ENCODE measurements at regions not wholly inside any gene's neighbourhood (a gene's known extent, or its start where the extent isn't known, plus 50 kb on each side); places are given as distances from the start of the nearest gene placed in this dataset.

- Mint-ChIP-seq H3K27ac (peak overlapping the region; percentile 9; the same call in 1 of the 2 replicates), H3K9me3 (no peaks in the 10 kb centered on the region), H3K4me1 (peaks cover 20% of the 10 kb centered on the region), H3K4me3 (no peak overlapping the region), H3K27me3 (ENCODE audit: low read depth) (no peaks in the 10 kb centered on the region; the same call in 1 of the 2 replicates), H3K36me3 (no peaks in the 10 kb centered on the region)
- DNase-seq (ENCODE audit: low spot score), result no peak
- TF ChIP-seq SMAD3 (CRISPR knock-in tag; IDR thresholded peaks at IDR 0.05; ENCODE audit: borderline replicate concordance), result no peak
- TF ChIP-seq ZNF121 (CRISPR knock-in tag; IDR thresholded peaks at IDR 0.05), result peak; percentile 84
- ATAC-seq, result peak; percentile 76
- ChIA-PET CTCF (interaction anchor here (1.0 kb wide), 1 partner anchor 30 kb away, joined by 3 read pairs; no protein-coding TSS in a partner anchor), POLR2A (no interaction called here)
Observed at GRCh38 chr1:61618755-61619154, 106.2 kb downstream of the TM2D1 start.

- ATAC-seq, result no peak
- H3K27me3 Mint-ChIP-seq (ENCODE audit: low read depth), result no peaks in the 10 kb centered on the region; the same call in 1 of the 2 replicates
- CTCF ChIA-PET, result no interaction called here
Observed at GRCh38 chr1:61618193-61618592, 106.7 kb downstream of the TM2D1 start.

More at GRCh38 chr1:61618193-61618592, 106.7 kb downstream of the TM2D1 start:
- H3K4me3 Mint-ChIP-seq, result no peak overlapping the region
- H3K4me1 Mint-ChIP-seq, result peaks cover 20% of the 10 kb centered on the region
- no peaks in the 10 kb centered on the region for H3K36me3 Mint-ChIP-seq
- no peak overlapping the region for H3K27ac Mint-ChIP-seq
- H3K9me3 Mint-ChIP-seq, result no peaks in the 10 kb centered on the region
- DNase-seq (ENCODE audit: low spot score), result no peak
- TF ChIP-seq ZNF281 (CRISPR knock-in tag; IDR thresholded peaks at IDR 0.05), result no peak
- no peak for TF ChIP-seq NR1H2 (CRISPR knock-in tag; IDR thresholded peaks at IDR 0.05)
- TF ChIP-seq FOXJ3 (CRISPR knock-in tag; IDR thresholded peaks at IDR 0.05; ENCODE audit: borderline replicate concordance), result no peak
- no peak for TF ChIP-seq JUN (CRISPR knock-in tag; IDR thresholded peaks at IDR 0.05)
- TF ChIP-seq USF2 (CRISPR knock-in tag; IDR thresholded peaks at IDR 0.05), result no peak
- TF ChIP-seq, protein P1, sequence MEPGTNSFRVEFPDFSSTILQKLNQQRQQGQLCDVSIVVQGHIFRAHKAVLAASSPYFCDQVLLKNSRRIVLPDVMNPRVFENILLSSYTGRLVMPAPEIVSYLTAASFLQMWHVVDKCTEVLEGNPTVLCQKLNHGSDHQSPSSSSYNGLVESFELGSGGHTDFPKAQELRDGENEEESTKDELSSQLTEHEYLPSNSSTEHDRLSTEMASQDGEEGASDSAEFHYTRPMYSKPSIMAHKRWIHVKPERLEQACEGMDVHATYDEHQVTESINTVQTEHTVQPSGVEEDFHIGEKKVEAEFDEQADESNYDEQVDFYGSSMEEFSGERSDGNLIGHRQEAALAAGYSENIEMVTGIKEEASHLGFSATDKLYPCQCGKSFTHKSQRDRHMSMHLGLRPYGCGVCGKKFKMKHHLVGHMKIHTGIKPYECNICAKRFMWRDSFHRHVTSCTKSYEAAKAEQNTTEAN (CRISPR knock-in tag; IDR thresholded peaks at IDR 0.05), result no peak
- TF ChIP-seq FOXK1 (CRISPR knock-in tag; IDR thresholded peaks at IDR 0.05), result no peak
- TF ChIP-seq, protein P2, sequence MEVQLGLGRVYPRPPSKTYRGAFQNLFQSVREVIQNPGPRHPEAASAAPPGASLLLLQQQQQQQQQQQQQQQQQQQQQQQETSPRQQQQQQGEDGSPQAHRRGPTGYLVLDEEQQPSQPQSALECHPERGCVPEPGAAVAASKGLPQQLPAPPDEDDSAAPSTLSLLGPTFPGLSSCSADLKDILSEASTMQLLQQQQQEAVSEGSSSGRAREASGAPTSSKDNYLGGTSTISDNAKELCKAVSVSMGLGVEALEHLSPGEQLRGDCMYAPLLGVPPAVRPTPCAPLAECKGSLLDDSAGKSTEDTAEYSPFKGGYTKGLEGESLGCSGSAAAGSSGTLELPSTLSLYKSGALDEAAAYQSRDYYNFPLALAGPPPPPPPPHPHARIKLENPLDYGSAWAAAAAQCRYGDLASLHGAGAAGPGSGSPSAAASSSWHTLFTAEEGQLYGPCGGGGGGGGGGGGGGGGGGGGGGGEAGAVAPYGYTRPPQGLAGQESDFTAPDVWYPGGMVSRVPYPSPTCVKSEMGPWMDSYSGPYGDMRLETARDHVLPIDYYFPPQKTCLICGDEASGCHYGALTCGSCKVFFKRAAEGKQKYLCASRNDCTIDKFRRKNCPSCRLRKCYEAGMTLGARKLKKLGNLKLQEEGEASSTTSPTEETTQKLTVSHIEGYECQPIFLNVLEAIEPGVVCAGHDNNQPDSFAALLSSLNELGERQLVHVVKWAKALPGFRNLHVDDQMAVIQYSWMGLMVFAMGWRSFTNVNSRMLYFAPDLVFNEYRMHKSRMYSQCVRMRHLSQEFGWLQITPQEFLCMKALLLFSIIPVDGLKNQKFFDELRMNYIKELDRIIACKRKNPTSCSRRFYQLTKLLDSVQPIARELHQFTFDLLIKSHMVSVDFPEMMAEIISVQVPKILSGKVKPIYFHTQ (CRISPR knock-in tag; IDR thresholded peaks at IDR 0.05), result no peak
- TF ChIP-seq NR3C1 (CRISPR knock-in tag; conservative IDR thresholded peaks at IDR 0.05; ENCODE audit: low read depth), result no peak
- no peak for TF ChIP-seq ERG (CRISPR knock-in tag; IDR thresholded peaks at IDR 0.05)
- no peak for TF ChIP-seq PRRX2 (CRISPR knock-in tag; IDR thresholded peaks at IDR 0.05)
- no peak for TF ChIP-seq RORB (CRISPR knock-in tag; IDR thresholded peaks at IDR 0.05)
- no peak for TF ChIP-seq ZNF671 (CRISPR knock-in tag; IDR thresholded peaks at IDR 0.05)
- no peak for TF ChIP-seq CDX4 (CRISPR knock-in tag; IDR thresholded peaks at IDR 0.05; ENCODE audit: borderline replicate concordance)
- TF ChIP-seq ZNF416 (CRISPR knock-in tag; IDR thresholded peaks at IDR 0.05), result no peak
- TF ChIP-seq ZNF138 (CRISPR knock-in tag; conservative IDR thresholded peaks at IDR 0.05), result no peak
- no peak for TF ChIP-seq TP53 (CRISPR knock-in tag; IDR thresholded peaks at IDR 0.05)
- no peak for TF ChIP-seq ZNF263 (CRISPR knock-in tag; IDR thresholded peaks at IDR 0.05; ENCODE audit: low read depth)
- POLR2A ChIA-PET, result no interaction called here
